DND-41 (cell line): ENCODE measurements at regions not wholly inside any gene's neighbourhood (a gene's known extent, or its start where the extent isn't known, plus 50 kb on each side); places are given as distances from the start of the nearest gene placed in this dataset.

Experiments
- CTCF ChIP-seq: IDR thresholded peaks from 2 replicates; pipeline ENCODE4 v1.5.1; 2012; ENCODE audit warnings: borderline replicate concordance, low read length, moderate library complexity, mild to moderate bottlenecking; ENCODE audit not compliant: poor library complexity, severe bottlenecking; ENCODE audit errors: extremely low read depth
- EZH2 ChIP-seq: IDR thresholded peaks from 3 replicates; pipeline ENCODE4 v1.6.1; 2012; ENCODE audit warnings: borderline replicate concordance, low read depth, mild to moderate bottlenecking, moderate library complexity, low read length, inconsistent platforms; ENCODE audit not compliant: severe bottlenecking

GRCh38 chr22:47607486-47607885 lies 845.0 kb downstream of the TBC1D22A start:
- no peak for TF ChIP-seq CTCF
- no peak for TF ChIP-seq EZH2
